Adrenal gland (tissue), 9 donors: ENCODE measurements at regions not wholly inside any gene's neighbourhood (a gene's known extent, or its start where the extent isn't known, plus 50 kb on each side); places are given as distances from the start of the nearest gene placed in this dataset.

Source experiments
- DNase-seq, 7 donors: peaks; one replicate each; pipeline ENCODE4 v3.0.0-alpha.2; 2019 to 2020
- H3K27ac ChIP-seq, 5 donors: fragments of 200-600 bp; sonication (generic) in 4 of 5; 1 replicate in 3 of 5; 2 replicates in 2 of 5; pipeline versions ENCODE4 v1.5.1 to v1.8.0; 2016 to 2020; ENCODE audit warnings: mild to moderate bottlenecking in 1 of 5
- H3K27me3 ChIP-seq: fragments of 200-600 bp; 2 replicates; pipeline ENCODE4 v1.8.0; 2021
- H3K36me3 ChIP-seq, 2 donors: fragments of 200-600 bp; replicated peaks in 1 of 2; 1 replicate in 1 of 2; 2 replicates in 1 of 2; pipeline versions ENCODE4 v1.5.1 to v1.8.0; 2018 to 2022
- H3K4me1 ChIP-seq, 2 donors: fragments of 200-600 bp; replicated peaks in 1 of 2; 1 replicate in 1 of 2; 2 replicates in 1 of 2; pipeline versions ENCODE4 v1.5.1 to v1.8.0; 2018 to 2021
- H3K4me3 ChIP-seq, 4 donors: fragments of 200-600 bp; sonication (generic) in 3 of 4; one replicate each; pipeline ENCODE4 v1.5.1; 2016 to 2018
- H3K9me3 ChIP-seq, 3 donors: fragments of 200-600 bp; sonication (generic) in 1 of 3; replicated peaks in 1 of 3; 1 replicate in 2 of 3; 2 replicates in 1 of 3; pipeline versions ENCODE4 v1.5.1 to v1.8.0; 2016 to 2021
- CTCF ChIP-seq, 6 experiments: fragments of 450-650 bp in 4 of 6; fragments of 200-600 bp in 2 of 6; sonication (generic) in 1 of 6; IDR thresholded peaks; 1 replicate in 5 of 6; 2 replicates in 1 of 6; pipeline versions ENCODE4 v1.5.1 to v1.8.0; 2016 to 2021; ENCODE audit warnings: antibody characterized with exemption in 6 of 6, mild to moderate bottlenecking in 2 of 6, moderate library complexity in 1 of 6
- POLR2A ChIP-seq, 2 donors: fragments of 450-650 bp; IDR thresholded peaks; one replicate each; pipeline ENCODE4 v1.6.1; 2017; ENCODE audit warnings: antibody characterized with exemption in 2 of 2, mild to moderate bottlenecking in 2 of 2, moderate library complexity in 1 of 2
- WGBS, 4 donors: extraction: QIAGEN DNeasy Blood & Tissue Kit in 2 of 4; methylation state at CpG; one replicate each; pipeline versions ENCODE4 v1.1.5 to v1.1.7; 2013 to 2017; 5-methylcytosine and 5-hydroxymethylcytosine counted together
- intact Hi-C, 2 donors: fragments of 100-400 bp; cut with DNase I; formaldehyde crosslinking; loops; one replicate each; pipeline versions ENCODE4 v1.14.1 to v1.15.0; 2022 to 2023
- donor health status: healthy with polysubstance abuse.
- donor health status: Bipolar disorder and iron deficiency.
- donor health status: DM: yes; HTN: yes; CAD: no.
- donor health status: DM: no; HTN: no; CAD: no.
- donor health status: DM: no; HTN: no; CAD: no.

GRCh38 chr6:76518443-76518842 is 446.0 kb upstream of the IMPG1 start:
- H3K9me3 ChIP-seq, result no peaks in the 10 kb centered on the region
- no peak overlapping the region for H3K4me3 ChIP-seq
- H3K36me3 ChIP-seq, result no peaks in the 10 kb centered on the region
- no peak for DNase-seq
- H3K4me1 ChIP-seq, result no peaks in the 10 kb centered on the region
- TF ChIP-seq CTCF (IDR thresholded peaks at IDR 0.05) (no peak), POLR2A (IDR thresholded peaks at IDR 0.05) (no peak)
- H3K27ac ChIP-seq, result no peak overlapping the region
- H3K27me3 ChIP-seq, result no peaks in the 10 kb centered on the region
- intact Hi-C loops, result no loop called here

GRCh38 chr6:76516924-76517323 is 444.5 kb upstream of the IMPG1 start:
- Histone ChIP-seq H3K9me3 (no peaks in the 10 kb centered on the region), H3K27me3 (no peaks in the 10 kb centered on the region), H3K4me1 (no peaks in the 10 kb centered on the region), H3K27ac (no peak overlapping the region), H3K36me3 (no peaks in the 10 kb centered on the region), H3K4me3 (no peak overlapping the region)
- WGBS, 4 donors, result 69 to 83% (median 76%) methylated on average over 4 of the region's 4 CpGs
- no peak for DNase-seq
- TF ChIP-seq POLR2A (IDR thresholded peaks at IDR 0.05) (no peak), CTCF (IDR thresholded peaks at IDR 0.05) (no peak)
- intact Hi-C loops, result no loop called here

- Histone ChIP-seq H3K36me3 (no peaks in the 10 kb centered on the region), H3K9me3 (no peaks in the 10 kb centered on the region), H3K4me1 (no peaks in the 10 kb centered on the region), H3K27ac (no peak overlapping the region), H3K4me3 (no peak overlapping the region), H3K27me3 (no peaks in the 10 kb centered on the region)
- intact Hi-C loops, result no loop called here
- TF ChIP-seq POLR2A (IDR thresholded peaks at IDR 0.05), result no peak
- DNase-seq, result no peak
These were observed 438.0 kb upstream of the IMPG1 start for GRCh38 chr6:76510489-76510888.

GRCh38 chr6:76509397-76509796 is 436.9 kb upstream of the IMPG1 start:
- H3K27ac ChIP-seq, result no peak overlapping the region
- no peaks in the 10 kb centered on the region for H3K27me3 ChIP-seq
- no peaks in the 10 kb centered on the region for H3K4me1 ChIP-seq
- H3K36me3 ChIP-seq, result no peaks in the 10 kb centered on the region
- intact Hi-C loops, result no loop called here
- H3K4me3 ChIP-seq, result no peak overlapping the region
- no peak for DNase-seq
- TF ChIP-seq POLR2A (IDR thresholded peaks at IDR 0.05) (no peak), CTCF (IDR thresholded peaks at IDR 0.05) (no peak)
- WGBS, 4 donors, result 62 to 73% (median 66%) methylated on average over 2 of the region's 2 CpGs
- H3K9me3 ChIP-seq, result no peaks in the 10 kb centered on the region

- no peak for DNase-seq
- no peak overlapping the region for H3K27ac ChIP-seq
- H3K9me3 ChIP-seq, result no peaks in the 10 kb centered on the region
- intact Hi-C loops, result no loop called here
- H3K27me3 ChIP-seq, result no peaks in the 10 kb centered on the region
- TF ChIP-seq POLR2A (IDR thresholded peaks at IDR 0.05) (no peak), CTCF (IDR thresholded peaks at IDR 0.05) (no peak)
- WGBS, 4 donors, result 59 to 76% (median 63%) methylated on average over 1 of the region's 1 CpG
- no peaks in the 10 kb centered on the region for H3K36me3 ChIP-seq
- H3K4me3 ChIP-seq, result no peak overlapping the region
- H3K4me1 ChIP-seq, result no peaks in the 10 kb centered on the region
These were observed 434.3 kb upstream of the IMPG1 start for GRCh38 chr6:76506808-76507207.
